ENCODE measurements at regions not wholly inside any gene's neighbourhood (a gene's known extent, or its start where the extent isn't known, plus 50 kb on each side); places are given as distances from the start of the nearest gene placed in this dataset.
"Not testable (repeated sequence)": the region's sequence is repeated elsewhere in the genome, so short reads cannot be mapped to it uniquely, and the experiment has no call there.

- intact Hi-C loops (cut with DNase I) = no loop called here
- H3K27me3 ChIP-seq = no peaks in the 10 kb centered on the region
- TF ChIP-seq EP300 (IDR thresholded peaks at IDR 0.05) (no peak), CTCF (IDR thresholded peaks at IDR 0.05) (no peak), POLR2A (IDR thresholded peaks at IDR 0.05) (no peak)
- H3K27ac ChIP-seq = no peak overlapping the region
- H3K4me1 ChIP-seq (ENCODE audit: insufficient read depth) = peaks cover 2% of the 10 kb centered on the region
- H3K36me3 ChIP-seq = no peaks in the 10 kb centered on the region
- H3K4me3 ChIP-seq = no peak overlapping the region
- DNase-seq = no peak
- no peaks in the 10 kb centered on the region for H3K9me3 ChIP-seq
- 59 to 71% (median 67%) methylated on average over 3 of the region's 3 CpGs for WGBS, 3 donors
Measured at GRCh38 chr3:140770977-140771667, 93.3 kb downstream of the TRIM42 start.

- intact Hi-C loops (cut with DNase I) = no loop called here
- no peak for DNase-seq
- H3K9me3 ChIP-seq = no peaks in the 10 kb centered on the region
- H3K4me3 ChIP-seq = no peak overlapping the region
- TF ChIP-seq CTCF (IDR thresholded peaks at IDR 0.05) (no peak), EP300 (IDR thresholded peaks at IDR 0.05) (no peak), POLR2A (IDR thresholded peaks at IDR 0.05) (no peak)
- H3K27ac ChIP-seq = no peak overlapping the region
- H3K36me3 ChIP-seq = no peaks in the 10 kb centered on the region
- no peaks in the 10 kb centered on the region for H3K4me1 ChIP-seq (ENCODE audit: insufficient read depth)
- H3K27me3 ChIP-seq = no peaks in the 10 kb centered on the region
- WGBS, 3 donors = 60 to 76% (median 64%) methylated on average over 4 of the region's 4 CpGs
Measured at GRCh38 chr3:140777631-140778233, 99.9 kb downstream of the TRIM42 start.

GRCh38 chr3:140791368-140791767 is 113.5 kb downstream of the TRIM42 start:
- no peaks in the 10 kb centered on the region for H3K27me3 ChIP-seq
- H3K4me3 ChIP-seq = no peak overlapping the region
- no peaks in the 10 kb centered on the region for H3K9me3 ChIP-seq
- H3K27ac ChIP-seq = no peak overlapping the region
- TF ChIP-seq EP300 (IDR thresholded peaks at IDR 0.05) (no peak), POLR2A (IDR thresholded peaks at IDR 0.05) (no peak), CTCF (IDR thresholded peaks at IDR 0.05) (no peak)
- 83 to 88% (median 87%) methylated on average over 3 of the region's 3 CpGs for WGBS, 3 donors
- no peak for DNase-seq
- no peaks in the 10 kb centered on the region for H3K36me3 ChIP-seq
- no peaks in the 10 kb centered on the region for H3K4me1 ChIP-seq (ENCODE audit: insufficient read depth)
- intact Hi-C loops (cut with DNase I) = no loop called here

- H3K4me3 ChIP-seq = no peak overlapping the region
- intact Hi-C loops (cut with DNase I) = no loop called here
- H3K36me3 ChIP-seq = no peaks in the 10 kb centered on the region
- DNase-seq = no peak
- 65 to 68% (median 67%) methylated on average over 3 of the region's 3 CpGs for WGBS, 3 donors
- TF ChIP-seq EP300 (IDR thresholded peaks at IDR 0.05) (no peak), POLR2A (IDR thresholded peaks at IDR 0.05) (no peak), CTCF (IDR thresholded peaks at IDR 0.05) (no peak)
- no peaks in the 10 kb centered on the region for H3K27me3 ChIP-seq
- no peak overlapping the region for H3K27ac ChIP-seq
- H3K9me3 ChIP-seq = no peaks in the 10 kb centered on the region
- no peaks in the 10 kb centered on the region for H3K4me1 ChIP-seq (ENCODE audit: insufficient read depth)
Measured at GRCh38 chr3:140794507-140794906, 116.6 kb downstream of the TRIM42 start.

GRCh38 chr3:140802898-140803297 is 125.0 kb downstream of the TRIM42 start:
- H3K4me3 ChIP-seq; H3K27me3 ChIP-seq; DNase-seq; H3K9me3 ChIP-seq; H3K36me3 ChIP-seq; H3K27ac ChIP-seq; intact Hi-C loops (cut with DNase I); H3K4me1 ChIP-seq (ENCODE audit: insufficient read depth): not testable (repeated sequence)
- WGBS, 3 donors = 15 to 44% (median 22%) methylated on average over 1 of the region's 1 CpG
